DOHH2 (cell line): ENCODE measurements at regions not wholly inside any gene's neighbourhood (a gene's known extent, or its start where the extent isn't known, plus 50 kb on each side); places are given as distances from the start of the nearest gene placed in this dataset.

Source experiments
- H3F3A ChIP-seq: fragments of 200-600 bp; sonication (generic), shearing (Covaris generic); 2 replicates; pipeline ENCODE4 v1.6.0; 2016; ENCODE audit warnings: antibody characterized with exemption, mild to moderate bottlenecking; ENCODE audit not compliant: control insufficient read depth, insufficient read depth
- H3K27ac ChIP-seq: fragments of 200-600 bp; sonication (generic); 2 replicates; pipeline ENCODE4 v1.5.1; 2014; ENCODE audit warnings: low read depth, mild to moderate bottlenecking, low read length, moderate library complexity
- H3K27me3 ChIP-seq: fragments of 200-600 bp; sonication (generic); 2 replicates; pipeline ENCODE4 v1.6.1; 2014; ENCODE audit warnings: mild to moderate bottlenecking, low read length, mixed read lengths; ENCODE audit not compliant: control insufficient read depth
- H3K36me3 ChIP-seq: fragments of 200-600 bp; sonication (generic); 2 replicates; pipeline ENCODE4 v1.6.1; 2014; ENCODE audit warnings: mild to moderate bottlenecking, low read length, moderate library complexity, mixed read lengths; ENCODE audit not compliant: control insufficient read depth
- H3K4me1 ChIP-seq: fragments of 200-600 bp; sonication (generic); 2 replicates; pipeline ENCODE4 v1.6.1; 2014; ENCODE audit warnings: mild to moderate bottlenecking, low read length, mixed read lengths; ENCODE audit not compliant: control insufficient read depth
- H3K4me2 ChIP-seq: fragments of 200-600 bp; sonication (generic); 2 replicates; pipeline ENCODE4 v1.6.0; 2014; ENCODE audit warnings: mild to moderate bottlenecking, low read length, moderate library complexity
- H3K4me3 ChIP-seq: fragments of 200-600 bp; sonication (generic); 2 replicates; pipeline ENCODE4 v1.5.1; 2014; ENCODE audit warnings: mild to moderate bottlenecking, low read length, mixed read lengths
- H3K79me2 ChIP-seq: fragments of 200-600 bp; sonication (generic); 2 replicates; pipeline ENCODE4 v1.6.1; 2014; ENCODE audit warnings: mild to moderate bottlenecking, low read length, mixed read lengths; ENCODE audit not compliant: control insufficient read depth
- H3K9me2 ChIP-seq: fragments of 200-600 bp; sonication (generic); replicated peaks from 2 replicates; pipeline ENCODE4 v1.6.1; 2014; ENCODE audit warnings: mild to moderate bottlenecking, low read length, mixed read lengths; ENCODE audit not compliant: control insufficient read depth
- H3K9me3 ChIP-seq: fragments of 200-600 bp; sonication (generic); 2 replicates; pipeline ENCODE4 v1.6.1; 2014; ENCODE audit warnings: antibody characterized with exemption, low read length, mixed read lengths; ENCODE audit not compliant: control insufficient read depth, insufficient read depth
- H4K20me1 ChIP-seq: fragments of 200-600 bp; sonication (generic); 2 replicates; pipeline ENCODE4 v1.6.0; 2014; ENCODE audit warnings: low read depth, mild to moderate bottlenecking, antibody characterized with exemption, low read length, moderate library complexity; ENCODE audit not compliant: control insufficient read depth, insufficient read depth
- EZH2phosphoT487 ChIP-seq: fragments of 200-600 bp; sonication (generic); IDR thresholded peaks from 2 replicates; pipeline ENCODE4 v1.6.1; 2017; ENCODE audit warnings: borderline replicate concordance, mild to moderate bottlenecking, antibody characterized with exemption, low read length, moderate library complexity, mixed read lengths
- TF ChIP-seq, protein P1 (sequence below): fragments of 200-600 bp; sonication (generic); IDR thresholded peaks from one replicate; pipeline ENCODE4 v1.5.1; 2014; ENCODE audit warnings: antibody characterized with exemption, mild to moderate bottlenecking, low read depth, low read length; ENCODE audit not compliant: poor library complexity, severe bottlenecking

- Histone ChIP-seq H3K36me3 (no peaks in the 10 kb centered on the region), H3K9me3 (no peaks in the 10 kb centered on the region), H3K79me2 (no peaks in the 10 kb centered on the region), H3K4me3 (no peak overlapping the region), H3F3A (no peaks in the 10 kb centered on the region), H3K4me2 (no peak overlapping the region), H3K9me2 (no peaks in the 10 kb centered on the region), H4K20me1 (no peaks in the 10 kb centered on the region), H3K27me3 (no peaks in the 10 kb centered on the region), H3K4me1 (no peaks in the 10 kb centered on the region), H3K27ac (no peak overlapping the region)
- no peak for TF ChIP-seq EZH2phosphoT487
- TF ChIP-seq, protein P1, sequence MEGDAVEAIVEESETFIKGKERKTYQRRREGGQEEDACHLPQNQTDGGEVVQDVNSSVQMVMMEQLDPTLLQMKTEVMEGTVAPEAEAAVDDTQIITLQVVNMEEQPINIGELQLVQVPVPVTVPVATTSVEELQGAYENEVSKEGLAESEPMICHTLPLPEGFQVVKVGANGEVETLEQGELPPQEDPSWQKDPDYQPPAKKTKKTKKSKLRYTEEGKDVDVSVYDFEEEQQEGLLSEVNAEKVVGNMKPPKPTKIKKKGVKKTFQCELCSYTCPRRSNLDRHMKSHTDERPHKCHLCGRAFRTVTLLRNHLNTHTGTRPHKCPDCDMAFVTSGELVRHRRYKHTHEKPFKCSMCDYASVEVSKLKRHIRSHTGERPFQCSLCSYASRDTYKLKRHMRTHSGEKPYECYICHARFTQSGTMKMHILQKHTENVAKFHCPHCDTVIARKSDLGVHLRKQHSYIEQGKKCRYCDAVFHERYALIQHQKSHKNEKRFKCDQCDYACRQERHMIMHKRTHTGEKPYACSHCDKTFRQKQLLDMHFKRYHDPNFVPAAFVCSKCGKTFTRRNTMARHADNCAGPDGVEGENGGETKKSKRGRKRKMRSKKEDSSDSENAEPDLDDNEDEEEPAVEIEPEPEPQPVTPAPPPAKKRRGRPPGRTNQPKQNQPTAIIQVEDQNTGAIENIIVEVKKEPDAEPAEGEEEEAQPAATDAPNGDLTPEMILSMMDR, result no peak
These were observed 172.0 kb upstream of the SPOPL start for GRCh38 chr2:138329591-138329990.

- Histone ChIP-seq H3K27ac (no peak overlapping the region), H4K20me1 (no peaks in the 10 kb centered on the region), H3K9me2 (no peaks in the 10 kb centered on the region), H3K4me3 (no peak overlapping the region), H3K27me3 (no peaks in the 10 kb centered on the region), H3K4me1 (no peaks in the 10 kb centered on the region), H3K36me3 (no peaks in the 10 kb centered on the region), H3K4me2 (no peak overlapping the region), H3K79me2 (no peaks in the 10 kb centered on the region), H3F3A (no peaks in the 10 kb centered on the region), H3K9me3 (no peaks in the 10 kb centered on the region)
- TF ChIP-seq, protein P1, result no peak
- no peak for TF ChIP-seq EZH2phosphoT487
These were observed 168.4 kb upstream of the SPOPL start for GRCh38 chr2:138333121-138333520.

- Histone ChIP-seq H3K27ac (no peak overlapping the region), H3K4me2 (no peak overlapping the region), H3K4me3 (no peak overlapping the region), H4K20me1 (no peaks in the 10 kb centered on the region), H3K9me3 (no peaks in the 10 kb centered on the region), H3K9me2 (no peaks in the 10 kb centered on the region), H3K27me3 (no peaks in the 10 kb centered on the region), H3K36me3 (no peaks in the 10 kb centered on the region), H3F3A (no peaks in the 10 kb centered on the region), H3K79me2 (no peaks in the 10 kb centered on the region), H3K4me1 (no peaks in the 10 kb centered on the region)
- TF ChIP-seq, protein P1, result no peak
- no peak for TF ChIP-seq EZH2phosphoT487
These were observed 167.9 kb upstream of the SPOPL start for GRCh38 chr2:138333677-138334076.

DNA sequence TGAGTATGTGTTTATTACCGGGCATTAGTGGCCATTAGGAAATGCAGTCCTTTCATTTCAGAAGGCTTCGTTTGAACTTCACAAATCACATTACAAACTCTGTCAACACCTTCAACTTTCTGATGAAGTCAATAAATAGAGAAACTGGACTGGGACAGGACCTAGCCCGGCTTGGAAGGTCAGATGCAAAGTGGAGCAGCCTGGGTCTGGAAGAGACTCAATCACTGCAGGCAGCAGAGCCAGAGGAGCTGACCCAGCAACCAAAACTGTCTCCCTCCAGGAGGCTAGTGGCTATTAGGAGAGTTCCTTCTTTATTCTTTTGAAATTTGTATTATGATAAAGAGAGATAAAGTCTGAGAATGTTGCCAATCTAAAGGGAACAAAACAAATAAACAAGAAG lies 167.2 kb upstream of the SPOPL start:
- no peaks in the 10 kb centered on the region for H3K4me1 ChIP-seq
- no peaks in the 10 kb centered on the region for H3K9me3 ChIP-seq
- no peaks in the 10 kb centered on the region for H4K20me1 ChIP-seq
- no peaks in the 10 kb centered on the region for H3K79me2 ChIP-seq
- no peak overlapping the region for H3K4me3 ChIP-seq
- no peak overlapping the region for H3K4me2 ChIP-seq
- no peaks in the 10 kb centered on the region for H3K9me2 ChIP-seq
- no peaks in the 10 kb centered on the region for H3K27me3 ChIP-seq
- no peak overlapping the region for H3K27ac ChIP-seq
- no peaks in the 10 kb centered on the region for H3F3A ChIP-seq
- TF ChIP-seq, protein P1, result no peak
- no peak for TF ChIP-seq EZH2phosphoT487
- H3K36me3 ChIP-seq, result no peaks in the 10 kb centered on the region
